ENCODE measurements at regions not wholly inside any gene's neighbourhood (a gene's known extent, or its start where the extent isn't known, plus 50 kb on each side); places are given as distances from the start of the nearest gene placed in this dataset.

- H3K4me3 ChIP-seq (ENCODE audit: low read length) = no peak overlapping the region
- no peaks in the 10 kb centered on the region for H3K36me3 ChIP-seq (ENCODE audit: insufficient read depth, low read length)
- H3K9me3 ChIP-seq (ENCODE audit: low read length) = no peaks in the 10 kb centered on the region
- no peaks in the 10 kb centered on the region for H3K9me2 ChIP-seq (ENCODE audit: insufficient read depth, low read length)
- H3K27me3 ChIP-seq (ENCODE audit: insufficient read depth, low read depth, low read length) = no peaks in the 10 kb centered on the region
- TF ChIP-seq SMC3 (conservative IDR thresholded peaks at IDR 0.05; ENCODE audit: poor library complexity) = no peak
- TF ChIP-seq REST (IDR thresholded peaks at IDR 0.05; ENCODE audit: borderline replicate concordance) = no peak
- TF ChIP-seq RAD21 (conservative IDR thresholded peaks at IDR 0.05) = no peak
- TF ChIP-seq EZH2 (IDR thresholded peaks at IDR 0.05; ENCODE audit: borderline replicate concordance, insufficient read depth, low read length, poor library complexity, severe bottlenecking) = no peak
- TF ChIP-seq EP300 (conservative IDR thresholded peaks at IDR 0.05; ENCODE audit: poor library complexity, severe bottlenecking) = no peak
- no peak overlapping the region for H3K27ac ChIP-seq (ENCODE audit: low read length)
- H2AFZ ChIP-seq (ENCODE audit: low read depth, low read length) = no peak overlapping the region
- H3K9ac ChIP-seq (ENCODE audit: low read length) = no peak overlapping the region
- no peak overlapping the region for H3K4me2 ChIP-seq (ENCODE audit: low read length)
- no peaks in the 10 kb centered on the region for H3K79me2 ChIP-seq (replicated peaks; ENCODE audit: insufficient read depth, low read length)
- H3F3A ChIP-seq (ENCODE audit: insufficient read depth, low read length, poor library complexity, severe bottlenecking) = no peaks in the 10 kb centered on the region
- no peaks in the 10 kb centered on the region for H4K20me1 ChIP-seq (ENCODE audit: insufficient read depth)
Measured at GRCh38 chr14:101040538-101041442, 137.3 kb upstream of the RTL1 start.

- no peaks in the 10 kb centered on the region for H3K27me3 ChIP-seq (ENCODE audit: insufficient read depth, low read depth, low read length)
- H3K4me3 ChIP-seq (ENCODE audit: low read length) = no peak overlapping the region
- no peaks in the 10 kb centered on the region for H4K20me1 ChIP-seq (ENCODE audit: insufficient read depth)
- TF ChIP-seq TAF1 (IDR thresholded peaks at IDR 0.05; ENCODE audit: low read depth) (no peak), REST (IDR thresholded peaks at IDR 0.05; ENCODE audit: borderline replicate concordance) (no peak), RAD21 (conservative IDR thresholded peaks at IDR 0.05) (no peak), EP300 (conservative IDR thresholded peaks at IDR 0.05; ENCODE audit: poor library complexity, severe bottlenecking) (no peak), POLR2AphosphoS5 (IDR thresholded peaks at IDR 0.05) (no peak), CTCF (IDR thresholded peaks at IDR 0.05; ENCODE audit: poor library complexity, severe bottlenecking) (no peak), SMC3 (conservative IDR thresholded peaks at IDR 0.05; ENCODE audit: poor library complexity) (no peak), MXI1 (conservative IDR thresholded peaks at IDR 0.05; ENCODE audit: poor library complexity, severe bottlenecking) (no peak)
- no peaks in the 10 kb centered on the region for H3K36me3 ChIP-seq (ENCODE audit: insufficient read depth, low read length)
- H3K79me2 ChIP-seq (replicated peaks; ENCODE audit: insufficient read depth, low read length) = no peaks in the 10 kb centered on the region
- no peaks in the 10 kb centered on the region for H3K9me3 ChIP-seq (ENCODE audit: low read length)
- no peaks in the 10 kb centered on the region for H3K9me2 ChIP-seq (ENCODE audit: insufficient read depth, low read length)
- H3K4me2 ChIP-seq (ENCODE audit: low read length) = no peak overlapping the region
- H3K27ac ChIP-seq (ENCODE audit: low read length) = no peak overlapping the region
- no peak overlapping the region for H2AFZ ChIP-seq (ENCODE audit: low read depth, low read length)
- H3F3A ChIP-seq (ENCODE audit: insufficient read depth, low read length, poor library complexity, severe bottlenecking) = no peaks in the 10 kb centered on the region
- H3K9ac ChIP-seq (ENCODE audit: low read length) = no peak overlapping the region
Measured at GRCh38 chr14:101043891-101044290, 140.4 kb upstream of the RTL1 start.

Measured in neural cell (in vitro differentiated cells).